Activated CD4-positive, CD25-positive, alpha-beta regulatory T cell treated with anti-CD3 and anti-CD28 coated beads, Interleukin-2, amount 50 U/mL, for 16 hours (primary cell): ENCODE measurements at regions not wholly inside any gene's neighbourhood (a gene's known extent, or its start where the extent isn't known, plus 50 kb on each side); places are given as distances from the start of the nearest gene placed in this dataset.

ENCODE experiments used
- DNase-seq: peaks from one replicate; pipeline ENCODE4 v3.0.0-alpha.2; 2020; ENCODE audit warnings: low read depth, low spot score

DNA sequence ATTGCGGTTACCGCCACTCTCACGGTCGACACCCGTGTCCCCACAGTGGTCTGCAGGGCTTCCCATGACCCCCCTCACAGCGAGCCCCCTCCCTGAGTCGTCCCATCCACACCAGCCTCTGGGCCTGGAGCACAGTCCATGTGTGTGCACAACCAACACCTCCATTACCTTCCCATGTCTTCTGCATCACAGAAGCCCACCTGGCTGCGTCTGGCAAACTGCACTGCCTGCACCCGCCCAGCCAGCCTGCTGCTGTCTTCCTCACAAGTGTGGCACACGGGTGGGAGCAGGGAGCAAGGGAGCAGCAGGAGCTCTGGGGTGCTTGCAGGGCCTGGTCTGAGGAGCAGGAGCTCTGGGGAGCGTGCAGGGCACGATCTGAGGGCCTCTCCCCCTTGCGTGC is 415.3 kb upstream of the IRX4 start:
- DNase-seq = no peak

DNA sequence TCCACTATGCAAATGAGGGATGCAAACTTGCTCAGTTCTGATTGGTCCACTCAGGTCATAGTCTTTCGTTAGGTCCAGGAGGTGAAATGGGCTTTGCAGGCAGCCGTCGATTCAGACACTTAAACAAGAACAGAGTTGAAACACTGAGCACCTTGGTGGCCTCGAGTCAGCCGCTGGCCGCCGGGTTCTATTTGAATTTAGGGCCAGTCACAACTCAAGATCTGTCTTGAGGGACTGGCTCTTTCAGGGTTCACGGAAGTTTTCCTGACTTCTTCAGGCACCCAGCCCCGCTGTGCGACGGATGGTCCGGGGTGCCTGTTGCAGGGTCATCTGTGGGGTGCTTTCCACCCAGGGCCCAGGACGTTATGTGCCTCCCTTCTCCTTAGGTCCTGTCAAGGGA is 412.8 kb upstream of the IRX4 start:
- no peak for DNase-seq

DNA sequence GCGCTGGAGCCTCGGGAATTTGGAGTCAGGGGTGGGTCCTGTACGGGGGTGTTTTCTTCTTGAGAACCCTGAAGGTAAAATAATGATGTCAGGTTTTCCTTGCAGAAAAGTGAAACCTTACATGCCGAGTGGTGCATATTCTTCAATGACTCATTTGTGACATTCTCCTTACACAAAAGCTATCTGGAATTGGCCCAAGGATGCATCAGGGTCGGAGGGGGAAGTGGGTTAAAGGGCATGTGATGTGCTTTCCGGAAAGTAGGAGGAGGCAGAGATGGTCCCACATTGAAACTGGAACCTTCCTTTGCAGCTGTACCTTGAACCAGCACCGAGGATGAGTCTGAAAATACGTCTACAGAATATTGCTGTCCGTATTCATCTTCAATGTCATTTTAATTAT is 411.2 kb upstream of the IRX4 start:
- DNase-seq = no peak

- DNase-seq = no peak
These were observed 408.6 kb upstream of the IRX4 start for GRCh38 chr5:2291146-2291840.

- no peak for DNase-seq
These were observed 406.7 kb upstream of the IRX4 start for GRCh38 chr5:2289380-2289779.

DNA sequence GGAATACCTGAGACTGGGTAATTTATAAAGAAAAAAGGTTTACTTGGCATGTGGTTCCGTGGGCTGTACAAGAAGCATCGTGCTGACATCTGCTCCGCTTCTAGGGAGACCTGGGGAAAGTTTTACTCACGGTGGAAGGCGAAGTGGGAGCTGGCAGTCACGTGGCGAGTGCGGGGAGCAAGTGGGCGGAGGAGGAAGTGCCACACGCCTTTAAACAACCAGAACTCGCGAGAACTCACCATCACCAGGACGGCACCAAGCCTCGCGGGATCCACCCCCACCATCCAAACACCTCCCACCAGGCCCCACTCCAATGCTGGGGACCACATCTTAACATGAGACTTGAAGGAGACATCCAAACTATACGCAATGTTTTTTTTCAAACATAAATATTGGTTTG is 406.2 kb upstream of the IRX4 start:
- DNase-seq = no peak

DNA sequence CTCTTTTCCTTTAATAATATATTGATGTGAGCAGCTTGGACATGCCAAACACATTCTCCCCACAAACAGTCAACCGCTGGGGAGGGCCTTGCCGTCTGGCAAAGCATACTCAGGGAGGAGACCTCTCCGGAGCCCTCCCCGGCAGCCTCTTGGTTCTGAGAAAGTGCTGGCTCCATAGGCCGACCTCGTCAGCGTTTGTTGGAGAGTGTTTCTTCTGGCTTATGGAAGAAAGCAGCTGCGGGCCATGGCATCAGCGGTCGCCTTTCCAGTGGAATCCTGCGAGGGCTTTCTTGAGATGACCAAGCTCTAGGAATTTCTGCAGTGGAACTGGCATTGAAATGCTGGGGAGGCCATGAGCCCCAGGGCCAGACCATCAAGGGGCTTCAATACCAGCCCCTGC is 405.7 kb upstream of the IRX4 start:
- no peak for DNase-seq

DNA sequence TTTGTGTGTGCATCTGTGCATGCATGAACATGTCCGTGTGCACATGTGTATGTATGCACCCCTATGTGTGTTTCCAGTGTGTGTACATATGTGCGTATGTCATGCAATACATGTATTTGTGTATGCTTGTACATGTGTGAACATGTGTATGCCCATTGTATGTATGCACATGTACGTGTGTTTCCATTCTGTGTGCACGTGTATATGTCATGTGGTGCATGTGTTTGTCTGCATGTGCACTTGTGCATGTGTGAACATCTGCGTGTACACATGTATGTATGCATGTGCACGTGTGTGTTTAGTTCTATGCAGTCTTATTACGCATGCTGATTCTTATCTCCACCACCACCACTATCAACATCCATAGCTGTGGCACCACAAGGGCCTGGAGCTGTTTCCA is 403.5 kb upstream of the IRX4 start:
- no peak for DNase-seq

DNA sequence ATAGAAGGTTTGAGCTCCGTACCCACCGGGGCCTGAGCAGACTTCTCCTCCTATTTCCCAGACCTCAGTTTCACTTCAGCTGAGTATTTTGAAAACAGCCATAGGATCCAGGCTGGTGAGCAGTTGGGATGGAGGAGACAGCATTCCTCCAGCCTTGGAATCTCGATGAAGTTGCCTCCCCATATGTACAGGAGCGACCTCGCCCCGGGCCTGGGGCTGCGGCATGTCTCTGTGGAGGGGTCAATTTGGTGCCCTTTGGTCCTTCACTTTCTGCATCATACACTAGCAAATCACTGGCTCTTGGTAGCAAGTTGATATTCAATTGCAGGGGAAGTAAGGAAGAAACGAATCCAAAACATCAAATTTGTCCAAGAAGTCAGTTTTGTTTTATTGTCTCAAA is 402.0 kb upstream of the IRX4 start:
- DNase-seq = no peak

GRCh38 chr5:2283481-2284045 is 400.8 kb upstream of the IRX4 start:
- no peak for DNase-seq

GRCh38 chr5:2282893-2283292 is 400.2 kb upstream of the IRX4 start:
- DNase-seq = no peak

- DNase-seq = no peak
These were observed 399.4 kb upstream of the IRX4 start for GRCh38 chr5:2282034-2282690.

- no peak for DNase-seq
These were observed 398.7 kb upstream of the IRX4 start for GRCh38 chr5:2281446-2281845.

DNA sequence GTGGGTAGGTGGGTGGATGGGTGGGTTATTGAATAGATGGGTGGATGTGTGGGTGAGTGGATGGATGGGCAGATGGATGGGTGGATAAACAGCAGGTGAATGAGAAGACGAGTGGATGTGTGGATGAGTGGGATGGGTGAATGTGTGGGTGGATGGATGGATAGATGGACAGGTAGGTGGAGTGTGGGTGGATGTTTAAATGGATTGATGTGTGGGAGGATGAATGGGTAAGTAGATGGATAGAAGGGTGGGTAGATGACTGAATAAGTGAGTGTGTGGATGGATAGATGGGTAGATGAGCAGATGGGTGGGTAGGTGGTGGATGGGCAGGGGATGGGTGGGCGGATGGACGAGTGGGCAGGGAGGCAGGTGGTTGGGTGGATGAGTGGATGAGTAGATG is 397.6 kb upstream of the IRX4 start:
- DNase-seq = no peak

GRCh38 chr5:2278825-2279456 is 396.2 kb upstream of the IRX4 start:
- DNase-seq = no peak

DNA sequence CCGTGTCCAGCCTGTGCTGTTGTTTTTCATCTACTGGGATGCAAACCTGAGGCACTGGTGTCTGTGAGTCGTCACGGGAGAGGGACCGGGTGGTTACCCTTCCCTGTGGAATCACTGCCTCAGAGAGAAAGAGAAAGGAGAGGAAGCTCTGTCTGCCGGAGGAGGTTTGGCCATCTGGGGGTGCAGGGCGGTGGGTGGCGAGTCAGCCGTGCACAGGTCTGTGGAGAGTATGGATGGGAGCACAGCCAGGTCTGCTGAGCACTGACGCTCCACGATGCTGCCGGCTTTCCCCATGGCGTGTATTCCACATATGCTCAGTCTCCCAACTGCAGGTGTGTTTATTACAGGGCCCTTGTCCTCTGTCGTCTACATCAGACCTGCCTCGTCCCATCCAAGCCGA is 395.2 kb upstream of the IRX4 start:
- DNase-seq = no peak

- DNase-seq = no peak
These were observed 393.4 kb upstream of the IRX4 start for GRCh38 chr5:2276101-2276500.

DNA sequence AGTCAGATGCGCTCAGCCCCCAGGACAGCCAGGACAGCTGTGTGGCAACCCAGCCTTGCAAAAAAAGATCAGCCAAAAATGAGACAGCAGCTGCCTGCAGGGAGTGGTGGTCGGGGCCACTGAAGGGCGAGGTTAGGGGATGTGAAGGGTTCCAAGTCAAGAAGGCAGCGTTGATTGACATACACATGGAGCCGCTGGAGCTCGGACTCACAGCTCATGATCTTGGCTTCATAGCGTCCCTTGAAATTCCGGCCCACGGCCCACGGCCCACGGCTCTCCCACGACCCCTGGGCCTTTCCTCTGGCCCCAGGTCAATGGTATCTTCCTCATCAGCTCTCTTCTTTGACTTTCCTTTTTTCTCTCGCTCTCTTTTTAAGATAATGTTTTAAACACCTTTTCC is 390.0 kb upstream of the IRX4 start:
- DNase-seq = no peak

DNA sequence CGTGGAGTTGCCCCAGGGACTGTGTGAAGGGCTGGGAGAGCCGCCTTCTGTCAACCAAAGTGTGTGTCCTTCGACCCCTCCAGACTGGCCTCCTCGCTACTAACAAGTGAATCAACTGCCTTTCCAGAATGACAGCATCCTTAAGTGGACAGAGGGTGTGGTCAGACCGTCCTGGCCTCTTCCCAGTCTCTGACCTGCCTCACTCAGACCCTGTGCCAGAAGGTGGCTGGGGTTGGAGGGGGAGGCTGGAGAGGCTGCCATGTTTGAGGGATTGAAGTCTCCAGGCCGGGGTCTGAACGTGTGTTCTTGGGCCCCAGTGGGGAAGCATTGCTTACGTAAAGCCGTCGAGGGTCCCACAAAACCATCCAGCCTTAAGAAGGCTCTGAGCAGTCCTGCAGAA is 389.3 kb upstream of the IRX4 start:
- no peak for DNase-seq

DNA sequence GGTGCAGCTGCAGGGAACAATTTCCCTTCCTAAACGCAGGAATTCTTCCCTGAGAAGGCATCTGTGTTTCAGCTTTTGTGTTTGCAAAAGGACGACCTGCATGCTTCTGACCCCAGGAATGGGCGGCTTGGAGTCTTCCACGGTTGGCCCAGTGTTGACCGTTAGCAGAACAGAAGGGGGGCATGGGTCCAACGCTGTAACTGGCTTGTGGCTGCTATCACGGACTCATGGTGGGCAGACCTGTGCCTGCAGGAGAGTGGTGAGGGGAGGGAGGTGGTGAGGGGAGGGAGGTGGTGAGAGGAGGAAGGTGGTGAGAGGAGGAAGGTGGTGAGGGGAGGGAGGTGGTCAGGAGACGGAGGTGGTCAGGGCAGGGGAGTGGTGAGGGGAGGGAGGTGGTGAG is 388.6 kb upstream of the IRX4 start:
- DNase-seq = no peak

- no peak for DNase-seq
These were observed 387.7 kb upstream of the IRX4 start for GRCh38 chr5:2270467-2270866.

GRCh38 chr5:2269656-2270055 is 386.9 kb upstream of the IRX4 start:
- no peak for DNase-seq

GRCh38 chr5:2267991-2268390 is 385.3 kb upstream of the IRX4 start:
- DNase-seq = no peak
